ENCODE measurements at regions not wholly inside any gene's neighbourhood (a gene's known extent, or its start where the extent isn't known, plus 50 kb on each side); places are given as distances from the start of the nearest gene placed in this dataset.
A peak's percentile ranks its signal among the peaks of the same experiment; 100 is the strongest.

GRCh38 chr16:64390102-64390501, 731.8 kb downstream of the CDH11 start:
- no peaks in the 10 kb centered on the region for H3K27me3 Mint-ChIP-seq (ENCODE audit: insufficient read depth)
- H3K4me1 Mint-ChIP-seq (ENCODE audit: low read depth), result peaks cover 36% of the 10 kb centered on the region
- no peaks in the 10 kb centered on the region for H3K36me3 Mint-ChIP-seq (ENCODE audit: low read depth)
- H3K27ac Mint-ChIP-seq, result peak overlapping the region; percentile 94
- TF ChIP-seq, protein P1, sequence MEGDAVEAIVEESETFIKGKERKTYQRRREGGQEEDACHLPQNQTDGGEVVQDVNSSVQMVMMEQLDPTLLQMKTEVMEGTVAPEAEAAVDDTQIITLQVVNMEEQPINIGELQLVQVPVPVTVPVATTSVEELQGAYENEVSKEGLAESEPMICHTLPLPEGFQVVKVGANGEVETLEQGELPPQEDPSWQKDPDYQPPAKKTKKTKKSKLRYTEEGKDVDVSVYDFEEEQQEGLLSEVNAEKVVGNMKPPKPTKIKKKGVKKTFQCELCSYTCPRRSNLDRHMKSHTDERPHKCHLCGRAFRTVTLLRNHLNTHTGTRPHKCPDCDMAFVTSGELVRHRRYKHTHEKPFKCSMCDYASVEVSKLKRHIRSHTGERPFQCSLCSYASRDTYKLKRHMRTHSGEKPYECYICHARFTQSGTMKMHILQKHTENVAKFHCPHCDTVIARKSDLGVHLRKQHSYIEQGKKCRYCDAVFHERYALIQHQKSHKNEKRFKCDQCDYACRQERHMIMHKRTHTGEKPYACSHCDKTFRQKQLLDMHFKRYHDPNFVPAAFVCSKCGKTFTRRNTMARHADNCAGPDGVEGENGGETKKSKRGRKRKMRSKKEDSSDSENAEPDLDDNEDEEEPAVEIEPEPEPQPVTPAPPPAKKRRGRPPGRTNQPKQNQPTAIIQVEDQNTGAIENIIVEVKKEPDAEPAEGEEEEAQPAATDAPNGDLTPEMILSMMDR (IDR thresholded peaks at IDR 0.05), result no peak
- no peaks in the 10 kb centered on the region for H3K9me3 Mint-ChIP-seq
- H3K4me3 Mint-ChIP-seq, result peak overlapping the region; percentile 86
- DNase-seq, result no peak

GRCh38 chr16:64384636-64385035, 737.2 kb downstream of the CDH11 start:
- Mint-ChIP-seq H3K27ac (no peak overlapping the region), H3K4me1 (ENCODE audit: low read depth) (peaks cover 2% of the 10 kb centered on the region; the same call in 1 of the 2 replicates), H3K27me3 (ENCODE audit: insufficient read depth) (no peaks in the 10 kb centered on the region), H3K4me3 (no peak overlapping the region), H3K9me3 (peaks cover 4% of the 10 kb centered on the region; the same call in 1 of the 2 replicates), H3K36me3 (ENCODE audit: low read depth) (no peaks in the 10 kb centered on the region)
- DNase-seq, result no peak
- TF ChIP-seq, protein P1 (IDR thresholded peaks at IDR 0.05), result no peak

DNA sequence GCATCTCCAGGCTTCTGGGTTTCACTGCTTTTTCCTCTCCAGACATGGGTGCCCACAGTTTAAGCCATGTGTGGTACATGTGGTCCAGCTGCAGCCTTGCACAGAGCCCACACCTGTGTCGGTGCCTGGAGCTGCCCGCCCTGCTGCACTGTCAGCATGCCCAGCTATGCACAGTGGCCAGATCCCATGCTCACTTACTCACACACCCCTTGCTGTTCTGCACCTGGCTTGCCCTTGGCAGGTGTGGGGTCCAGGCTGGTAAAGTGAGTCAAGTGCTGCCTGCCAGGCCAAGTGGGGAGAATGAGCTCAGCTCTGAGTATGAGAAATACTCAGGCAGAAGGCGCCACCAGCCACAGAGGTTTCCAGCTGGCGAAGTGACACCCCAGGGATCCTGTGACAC, 739.9 kb downstream of the CDH11 start:
- Mint-ChIP-seq H3K27me3 (ENCODE audit: insufficient read depth) (no peaks in the 10 kb centered on the region), H3K4me1 (ENCODE audit: low read depth) (peaks cover 7% of the 10 kb centered on the region; the same call in 1 of the 2 replicates), H3K4me3 (no peak overlapping the region), H3K36me3 (ENCODE audit: low read depth) (no peaks in the 10 kb centered on the region), H3K9me3 (peaks cover 4% of the 10 kb centered on the region; the same call in 1 of the 2 replicates), H3K27ac (no peak overlapping the region)
- TF ChIP-seq, protein P1 (IDR thresholded peaks at IDR 0.05), result no peak
- DNase-seq, result no peak

- Mint-ChIP-seq H3K27ac (no peak overlapping the region), H3K4me1 (ENCODE audit: low read depth) (peaks cover 8% of the 10 kb centered on the region), H3K9me3 (peaks cover 4% of the 10 kb centered on the region; the same call in 1 of the 2 replicates), H3K4me3 (no peak overlapping the region), H3K27me3 (ENCODE audit: insufficient read depth) (no peaks in the 10 kb centered on the region), H3K36me3 (ENCODE audit: low read depth) (no peaks in the 10 kb centered on the region)
- TF ChIP-seq, protein P1 (IDR thresholded peaks at IDR 0.05), result no peak
- no peak for DNase-seq
Observed at GRCh38 chr16:64380751-64381150, 741.1 kb downstream of the CDH11 start.

- H3K9me3 Mint-ChIP-seq, result no peaks in the 10 kb centered on the region
- no peak for DNase-seq
- no peaks in the 10 kb centered on the region for H3K27me3 Mint-ChIP-seq (ENCODE audit: insufficient read depth)
- peaks cover 27% of the 10 kb centered on the region for H3K4me1 Mint-ChIP-seq (ENCODE audit: low read depth)
- TF ChIP-seq, protein P1 (IDR thresholded peaks at IDR 0.05), result no peak
- H3K27ac Mint-ChIP-seq, result no peak overlapping the region
- H3K4me3 Mint-ChIP-seq, result no peak overlapping the region
- no peaks in the 10 kb centered on the region for H3K36me3 Mint-ChIP-seq (ENCODE audit: low read depth)
Observed at GRCh38 chr16:64375391-64375980, 746.4 kb downstream of the CDH11 start.

All from HFFc6 (cell line).